ENCODE measurements at regions not wholly inside any gene's neighbourhood (a gene's known extent, or its start where the extent isn't known, plus 50 kb on each side); places are given as distances from the start of the nearest gene placed in this dataset.

DNA sequence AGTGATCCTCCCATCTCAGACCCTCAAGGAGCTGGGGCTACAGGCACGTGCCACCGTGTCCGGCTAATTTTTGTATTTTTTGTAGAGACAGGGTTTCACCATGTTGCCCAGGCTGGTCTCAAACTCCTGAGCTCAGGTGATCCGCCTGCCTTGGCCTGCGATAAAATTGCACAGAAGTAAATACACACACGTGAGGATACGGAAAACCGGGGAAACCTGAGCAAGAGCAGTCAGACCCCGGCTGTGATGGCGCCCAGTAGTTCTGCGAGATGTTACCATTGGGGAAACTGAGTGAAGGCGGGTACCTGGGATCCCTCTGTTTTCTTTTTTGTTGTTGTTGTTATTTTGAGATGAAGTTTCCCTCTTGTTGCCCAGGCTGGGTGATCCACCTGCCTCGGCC is 114.9 kb downstream of the C9orf50 start:
- no peak for DNase-seq (ENCODE audit: low read depth)

- DNase-seq (ENCODE audit: low read depth), result no peak
Measured at GRCh38 chr9:129505270-129505902, 115.5 kb downstream of the C9orf50 start.

DNA sequence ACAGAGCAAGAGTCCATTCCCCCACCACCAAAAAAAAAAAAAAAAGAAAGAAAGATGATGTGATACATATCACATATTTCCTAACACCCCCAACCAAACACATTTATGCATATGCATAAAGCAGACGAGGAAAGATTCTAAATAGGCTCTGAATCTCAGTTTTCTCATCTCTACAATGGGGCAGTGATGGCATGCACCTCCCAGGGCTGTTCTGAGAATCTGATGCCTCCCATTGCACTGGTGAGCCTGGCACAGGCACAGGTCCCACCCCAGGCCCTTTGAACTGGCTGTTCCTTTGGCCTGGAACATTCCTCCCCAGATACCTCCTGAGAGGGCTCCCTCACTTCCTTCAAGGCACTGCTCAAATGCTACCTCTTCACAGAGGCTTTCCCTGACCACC is 116.5 kb downstream of the C9orf50 start:
- DNase-seq (ENCODE audit: low read depth), result no peak

- DNase-seq (ENCODE audit: low read depth), result no peak
Measured at GRCh38 chr9:129501771-129502319, 119.1 kb downstream of the C9orf50 start.

GRCh38 chr9:129500863-129501770 is 119.8 kb downstream of the C9orf50 start:
- DNase-seq (ENCODE audit: low read depth), result no peak

- peak; percentile 74 for DNase-seq (ENCODE audit: low read depth)
Measured at GRCh38 chr9:129500161-129500862, 120.6 kb downstream of the C9orf50 start.

DNA sequence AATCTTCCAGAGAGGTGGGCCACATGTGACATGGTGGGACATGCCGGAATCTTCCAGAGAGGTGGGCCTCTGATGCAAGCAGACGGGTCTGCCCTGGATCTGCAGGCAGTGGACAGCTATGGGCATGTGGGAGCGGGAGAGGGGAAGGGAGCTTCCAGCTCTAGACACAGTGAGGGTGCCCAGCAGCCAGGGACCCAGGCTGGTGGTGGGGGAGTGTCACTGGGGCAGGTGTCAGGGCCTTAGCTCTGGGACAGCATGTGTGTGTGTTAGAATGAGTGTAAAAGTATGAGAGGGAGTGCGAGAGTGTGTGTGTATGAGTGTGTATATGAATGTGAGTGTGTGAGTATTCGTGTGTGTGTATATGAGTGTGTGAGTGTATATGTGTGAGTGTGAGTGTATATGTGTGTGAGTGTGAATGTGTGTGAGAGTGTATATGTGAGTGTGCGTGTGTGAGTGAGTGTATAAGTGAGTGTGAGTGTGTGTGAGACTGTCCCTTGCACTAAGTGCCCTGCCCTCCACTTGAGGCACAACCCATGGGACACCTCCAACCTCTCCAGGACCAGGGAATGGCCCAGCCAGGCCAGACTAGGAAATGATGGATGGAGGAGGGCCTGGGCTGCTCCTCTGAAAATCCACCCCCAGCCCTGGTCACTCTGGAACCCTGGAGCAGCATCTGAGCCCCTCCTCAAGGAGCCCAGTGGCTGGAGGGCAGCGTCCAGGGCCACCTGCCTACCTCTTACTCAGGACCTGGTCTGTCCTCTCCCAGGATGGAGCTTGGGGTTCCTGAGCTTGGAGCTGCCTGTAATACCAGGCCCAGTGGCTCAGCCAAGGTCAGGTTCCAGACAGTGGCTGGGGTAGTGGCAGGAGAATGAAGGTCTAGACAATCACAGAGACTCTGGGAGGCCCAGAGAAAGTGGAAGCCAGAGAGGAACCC is 122.2 kb downstream of the C9orf50 start:
- DNase-seq (ENCODE audit: low read depth), result no peak

DNA sequence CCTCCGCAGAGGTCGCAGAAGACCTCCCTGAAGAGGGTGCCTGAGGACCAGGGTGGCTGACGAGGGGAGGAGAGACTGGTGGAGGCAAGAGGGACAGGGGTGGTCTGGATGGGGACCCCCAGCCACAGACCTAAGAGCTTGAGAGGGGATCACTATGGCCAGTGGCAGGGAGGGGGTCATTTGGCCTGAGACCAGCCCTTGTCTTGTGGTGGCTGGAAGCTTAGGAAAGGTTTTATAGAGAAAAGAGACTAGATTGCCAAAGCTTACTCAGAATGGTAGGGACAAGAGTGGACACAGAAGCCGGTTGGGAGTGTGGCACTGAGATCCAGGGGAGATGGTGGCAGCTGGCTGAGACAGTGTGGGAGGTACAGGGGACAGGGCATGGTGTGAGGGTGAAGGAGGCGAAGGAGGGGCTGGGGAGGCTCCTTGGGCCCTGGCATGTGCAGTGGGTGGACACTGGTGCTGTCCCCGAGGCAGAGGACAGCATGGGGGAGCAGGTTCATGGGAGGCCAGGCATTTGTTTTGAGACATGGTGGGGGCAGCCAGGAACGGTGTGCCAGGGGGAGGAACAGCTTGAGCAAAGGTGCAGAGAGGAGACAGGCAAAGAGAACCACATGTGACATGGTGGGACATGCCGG is 123.0 kb downstream of the C9orf50 start:
- DNase-seq (ENCODE audit: low read depth), result no peak

DNA sequence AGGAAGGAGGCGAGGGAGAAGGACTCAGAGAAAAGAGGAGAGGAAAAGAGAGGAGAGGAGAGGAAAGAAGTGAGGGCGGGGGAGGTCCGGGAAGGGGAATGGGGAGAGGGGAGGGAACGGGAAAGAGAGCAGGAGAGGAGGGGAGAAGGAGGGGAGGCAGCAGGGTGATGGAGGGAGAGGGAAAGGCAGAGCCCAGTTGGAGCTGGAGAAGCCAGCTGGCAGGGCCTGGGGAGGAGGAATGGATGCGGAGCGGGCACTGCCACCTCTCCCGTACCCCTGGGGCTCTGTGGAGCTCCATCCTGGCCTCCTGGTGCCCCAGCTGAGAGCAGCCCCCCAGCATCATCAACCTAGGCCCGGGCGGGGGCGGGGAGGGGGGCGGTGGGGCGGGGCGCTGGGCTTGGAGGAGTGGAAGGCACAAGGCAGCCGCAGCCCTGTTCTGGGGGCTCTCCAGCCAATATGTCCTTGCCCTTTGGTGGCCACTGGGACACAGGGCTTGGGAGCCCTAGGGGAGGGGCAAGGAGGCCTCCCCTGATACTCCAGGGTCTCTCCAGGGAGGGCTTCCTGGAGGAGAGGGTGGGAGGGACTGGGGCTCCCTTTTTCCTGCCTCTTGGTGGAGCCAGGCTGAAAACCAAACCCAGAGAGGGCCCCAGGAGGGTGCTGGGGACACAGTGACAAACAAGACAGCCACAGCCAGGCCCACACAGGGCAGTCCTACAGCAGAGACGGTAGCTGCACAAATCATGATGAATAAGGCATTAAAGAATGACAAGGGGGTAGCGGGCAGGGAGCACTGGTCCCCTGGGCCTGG is 123.7 kb downstream of the C9orf50 start:
- no peak for DNase-seq (ENCODE audit: low read depth)

- DNase-seq (ENCODE audit: low read depth), result peak; percentile 97
Measured at GRCh38 chr9:129496473-129497004, 124.4 kb downstream of the C9orf50 start.

GRCh38 chr9:129495620-129496472 is 125.1 kb downstream of the C9orf50 start:
- DNase-seq (ENCODE audit: low read depth), result peak; percentile 90

DNA sequence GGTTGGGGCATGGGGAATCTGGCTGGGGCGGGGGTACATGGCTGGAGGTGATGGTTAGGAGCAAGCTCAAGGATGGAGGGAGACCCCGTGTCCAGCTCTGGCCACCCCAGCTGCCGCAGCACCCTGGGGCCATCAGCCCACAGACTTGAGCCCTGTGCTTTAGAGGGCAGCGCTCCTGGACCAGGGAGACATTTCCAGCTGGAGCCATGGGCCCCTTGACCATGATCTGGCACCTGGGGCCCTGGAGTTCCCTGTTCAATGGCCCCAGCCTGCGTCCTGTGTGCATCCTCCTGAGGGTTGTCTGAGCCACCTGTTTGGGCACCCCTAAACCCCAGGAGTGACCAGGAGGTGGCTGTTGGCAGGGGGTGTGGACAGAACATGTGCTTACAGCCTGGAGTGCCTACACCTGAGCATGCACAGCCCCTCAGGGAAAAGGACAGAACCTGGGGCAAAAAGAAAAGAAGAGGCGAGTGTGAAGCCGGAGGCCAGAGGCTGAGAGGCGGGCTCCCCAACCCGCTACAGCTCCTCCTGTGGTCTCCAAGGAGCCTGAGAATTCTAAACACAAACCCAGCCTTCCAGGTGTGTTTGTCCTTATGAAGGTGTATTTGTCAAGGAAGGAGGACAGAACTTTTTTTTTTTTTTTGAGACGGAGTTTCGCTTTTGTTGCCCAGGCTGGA is 126.7 kb downstream of the C9orf50 start:
- DNase-seq (ENCODE audit: low read depth), result no peak

GRCh38 chr9:129493706-129494047 is 127.2 kb downstream of the C9orf50 start:
- no peak for DNase-seq (ENCODE audit: low read depth)

GRCh38 chr9:129493002-129493705 is 127.7 kb downstream of the C9orf50 start:
- DNase-seq (ENCODE audit: low read depth), result no peak

- DNase-seq (ENCODE audit: low read depth), result no peak
Measured at GRCh38 chr9:129491487-129491855, 129.4 kb downstream of the C9orf50 start.

DNA sequence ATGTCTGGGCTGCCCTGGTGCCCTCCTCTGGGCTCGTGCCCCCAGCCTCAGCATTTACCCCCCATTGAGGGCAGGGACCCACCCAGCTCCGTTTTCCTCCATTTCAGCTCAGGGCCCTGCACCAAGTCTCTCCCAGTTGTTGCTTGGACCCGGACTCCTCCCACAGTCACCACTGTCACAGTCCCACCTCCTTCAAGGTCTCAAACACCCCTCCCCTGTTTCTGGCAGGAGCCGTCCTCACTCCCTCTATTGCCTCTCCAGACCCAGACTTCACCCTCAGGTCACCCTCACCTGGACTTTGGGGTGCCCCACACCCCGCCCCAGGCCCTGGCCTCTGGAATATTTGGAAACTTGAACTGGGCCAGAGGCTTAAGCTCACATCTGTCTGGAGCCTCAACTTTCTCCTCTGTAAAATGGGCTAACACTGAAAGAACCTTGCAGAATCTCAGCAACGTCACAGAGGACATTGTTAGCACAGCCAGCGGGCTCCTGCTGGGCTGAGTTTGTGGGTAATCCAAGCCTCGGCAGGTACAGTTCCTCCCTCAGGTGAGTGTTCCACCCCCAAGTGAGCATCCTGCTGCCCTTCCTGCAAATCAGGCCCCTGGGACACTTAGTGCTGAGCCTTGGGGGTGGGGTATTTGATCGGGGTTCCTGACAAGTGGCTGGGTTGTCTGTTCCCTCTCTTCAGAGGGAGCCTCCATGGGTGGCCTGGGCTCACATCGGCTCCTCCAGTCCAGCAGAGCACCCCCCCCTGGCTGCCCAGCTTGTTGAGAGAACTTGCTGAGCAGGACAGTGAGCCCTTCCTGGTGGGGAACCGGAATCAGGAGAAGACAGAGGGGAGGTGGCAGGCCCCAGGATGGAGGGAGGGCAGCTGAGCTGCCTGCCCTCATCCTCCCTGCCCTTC is 130.1 kb downstream of the C9orf50 start:
- no peak for DNase-seq (ENCODE audit: low read depth)

Measured in iris pigment epithelial cell (primary cell).